ENCODE measurements at regions not wholly inside any gene's neighbourhood (a gene's known extent, or its start where the extent isn't known, plus 50 kb on each side); places are given as distances from the start of the nearest gene placed in this dataset.

GRCh38 chr17:34156401-34156740 is 98.7 kb upstream of the CCL2 start:
- ChIA-PET POLR2A (no interaction called here), CTCF (interaction anchor here (3.0 kb wide), 1 partner anchor 15 kb away, joined by 20 read pairs; no protein-coding TSS in a partner anchor)
- no peak for FAIRE-seq
- no TSS peak for BruUV-seq (replicated peaks)
- no peaks in the 10 kb centered on the region for H3K9me3 ChIP-seq (replicated peaks; ENCODE audit: control insufficient read depth, insufficient read depth, low read length)
- H3K4me2 ChIP-seq (ENCODE audit: insufficient read depth, low read length) = no peak overlapping the region
- peaks cover 29 to 32% of the 10 kb centered on the region in 2 experiments for H3K27me3 ChIP-seq (ENCODE audit: control insufficient read depth in 2 of 2, insufficient read depth in 2 of 2, low read length in 2 of 2)
- no peak for TF ChIP-seq JUN (IDR thresholded peaks at IDR 0.05; ENCODE audit: borderline replicate concordance, insufficient read depth, insufficient read length, low read depth)
- no peak for TF ChIP-seq CTCF (IDR thresholded peaks at IDR 0.05; ENCODE audit: extremely low read depth in 1 of 2, insufficient read depth in 1 of 2, low read depth in 1 of 2, low read length in 2 of 2)
- no peak for TF ChIP-seq POLR2A (IDR thresholded peaks at IDR 0.05; ENCODE audit: low read depth, low read length)
- TF ChIP-seq GATA2 (IDR thresholded peaks at IDR 0.05; ENCODE audit: insufficient read depth, insufficient read length, low read depth, low read length) = no peak
- TF ChIP-seq MAX (IDR thresholded peaks at IDR 0.05; ENCODE audit: insufficient read depth, insufficient read length) = no peak
- TF ChIP-seq POLR2AphosphoS5 (IDR thresholded peaks at IDR 0.05; ENCODE audit: insufficient read depth, low read depth, low read length) = no peak
- TF ChIP-seq EZH2 (IDR thresholded peaks at IDR 0.05; ENCODE audit: borderline replicate concordance, low read depth, low read length, severe bottlenecking) = no peak
- no peak for TF ChIP-seq FOS (IDR thresholded peaks at IDR 0.05; ENCODE audit: borderline replicate concordance, insufficient read depth, low read length)
- no peak for TF ChIP-seq MYC (IDR thresholded peaks at IDR 0.05; ENCODE audit: low read depth, low read length)
- H3K36me3 ChIP-seq (ENCODE audit: control insufficient read depth in 2 of 2, extremely low read depth in 1 of 2, insufficient read depth in 2 of 2, low read length in 2 of 2) = no peaks in the 10 kb centered on the region
- H3K4me3 ChIP-seq (replicated peaks in 1 of 3; ENCODE audit: insufficient read depth in 1 of 3, low read depth in 1 of 3, low read length in 3 of 3) = no peak overlapping the region
- H3K79me2 ChIP-seq (ENCODE audit: control insufficient read depth, insufficient read depth, low read length) = no peaks in the 10 kb centered on the region
- no peak overlapping the region for H3K9ac ChIP-seq (replicated peaks; ENCODE audit: extremely low read depth, insufficient read depth, low read length)
- no peak for DNase-seq (ENCODE audit: low read depth, low spot score)
- no peak overlapping the region for H2AFZ ChIP-seq (ENCODE audit: low read depth, low read length)
- dilution Hi-C loops (cut with MboI; ENCODE audit: extremely low pct_ligation_motif_present, low sequenced_read_pairs) = no loop called here
- H4K20me1 ChIP-seq (replicated peaks; ENCODE audit: control insufficient read depth, extremely low read depth, insufficient read depth, low read length) = no peaks in the 10 kb centered on the region
- no peaks in the 10 kb centered on the region for H3K9me1 ChIP-seq (replicated peaks; ENCODE audit: control insufficient read depth, extremely low read depth, insufficient read depth, low read length)
- H3K4me1 ChIP-seq (ENCODE audit: control insufficient read depth, extremely low read depth, insufficient read depth, low read length) = no peaks in the 10 kb centered on the region
- intact Hi-C loops (cut with micrococcal nuclease) = no loop called here
- H3K27ac ChIP-seq (ENCODE audit: insufficient read depth, low read depth, low read length) = no peak overlapping the region

Data from endothelial cell of umbilical vein (primary cell).